PC-9 (cell line): ENCODE measurements at regions not wholly inside any gene's neighbourhood (a gene's known extent, or its start where the extent isn't known, plus 50 kb on each side); places are given as distances from the start of the nearest gene placed in this dataset.

Experiments
- EZH2 ChIP-seq: fragments of 200-600 bp; sonication (generic); IDR thresholded peaks from 2 replicates; pipeline ENCODE4 v1.8.0; 2017; ENCODE audit warnings: antibody characterized with exemption, low read depth
- TF ChIP-seq, protein P1 (sequence below): fragments of 200-600 bp; sonication (generic); conservative IDR thresholded peaks from 2 replicates; pipeline ENCODE4 v1.6.1; 2017; ENCODE audit warnings: mixed run types, antibody characterized with exemption, mild to moderate bottlenecking, moderate library complexity

DNA sequence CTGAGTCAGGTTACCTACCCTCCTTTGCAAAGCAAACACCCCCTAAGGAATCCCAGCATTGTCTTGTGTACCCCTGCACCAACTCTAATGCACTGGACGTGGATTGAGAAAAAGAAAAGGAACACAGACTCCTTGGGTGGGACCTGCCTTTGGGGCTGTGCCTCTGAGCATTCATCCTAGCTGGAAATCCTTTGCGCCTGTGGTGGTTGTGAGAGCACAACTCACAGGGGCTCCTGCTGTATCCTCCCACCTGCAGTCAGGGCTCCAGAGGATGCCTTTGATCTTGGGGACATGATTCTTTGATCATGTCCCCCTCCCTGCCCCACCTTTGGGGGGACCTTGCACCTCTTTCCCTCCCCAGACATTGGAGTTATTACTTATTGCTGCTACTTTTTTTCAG lies 338.5 kb downstream of the GADD45G start:
- TF ChIP-seq, protein P1, sequence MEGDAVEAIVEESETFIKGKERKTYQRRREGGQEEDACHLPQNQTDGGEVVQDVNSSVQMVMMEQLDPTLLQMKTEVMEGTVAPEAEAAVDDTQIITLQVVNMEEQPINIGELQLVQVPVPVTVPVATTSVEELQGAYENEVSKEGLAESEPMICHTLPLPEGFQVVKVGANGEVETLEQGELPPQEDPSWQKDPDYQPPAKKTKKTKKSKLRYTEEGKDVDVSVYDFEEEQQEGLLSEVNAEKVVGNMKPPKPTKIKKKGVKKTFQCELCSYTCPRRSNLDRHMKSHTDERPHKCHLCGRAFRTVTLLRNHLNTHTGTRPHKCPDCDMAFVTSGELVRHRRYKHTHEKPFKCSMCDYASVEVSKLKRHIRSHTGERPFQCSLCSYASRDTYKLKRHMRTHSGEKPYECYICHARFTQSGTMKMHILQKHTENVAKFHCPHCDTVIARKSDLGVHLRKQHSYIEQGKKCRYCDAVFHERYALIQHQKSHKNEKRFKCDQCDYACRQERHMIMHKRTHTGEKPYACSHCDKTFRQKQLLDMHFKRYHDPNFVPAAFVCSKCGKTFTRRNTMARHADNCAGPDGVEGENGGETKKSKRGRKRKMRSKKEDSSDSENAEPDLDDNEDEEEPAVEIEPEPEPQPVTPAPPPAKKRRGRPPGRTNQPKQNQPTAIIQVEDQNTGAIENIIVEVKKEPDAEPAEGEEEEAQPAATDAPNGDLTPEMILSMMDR: no peak
- no peak for TF ChIP-seq EZH2
